ENCODE measurements at regions not wholly inside any gene's neighbourhood (a gene's known extent, or its start where the extent isn't known, plus 50 kb on each side); places are given as distances from the start of the nearest gene placed in this dataset.

DNA sequence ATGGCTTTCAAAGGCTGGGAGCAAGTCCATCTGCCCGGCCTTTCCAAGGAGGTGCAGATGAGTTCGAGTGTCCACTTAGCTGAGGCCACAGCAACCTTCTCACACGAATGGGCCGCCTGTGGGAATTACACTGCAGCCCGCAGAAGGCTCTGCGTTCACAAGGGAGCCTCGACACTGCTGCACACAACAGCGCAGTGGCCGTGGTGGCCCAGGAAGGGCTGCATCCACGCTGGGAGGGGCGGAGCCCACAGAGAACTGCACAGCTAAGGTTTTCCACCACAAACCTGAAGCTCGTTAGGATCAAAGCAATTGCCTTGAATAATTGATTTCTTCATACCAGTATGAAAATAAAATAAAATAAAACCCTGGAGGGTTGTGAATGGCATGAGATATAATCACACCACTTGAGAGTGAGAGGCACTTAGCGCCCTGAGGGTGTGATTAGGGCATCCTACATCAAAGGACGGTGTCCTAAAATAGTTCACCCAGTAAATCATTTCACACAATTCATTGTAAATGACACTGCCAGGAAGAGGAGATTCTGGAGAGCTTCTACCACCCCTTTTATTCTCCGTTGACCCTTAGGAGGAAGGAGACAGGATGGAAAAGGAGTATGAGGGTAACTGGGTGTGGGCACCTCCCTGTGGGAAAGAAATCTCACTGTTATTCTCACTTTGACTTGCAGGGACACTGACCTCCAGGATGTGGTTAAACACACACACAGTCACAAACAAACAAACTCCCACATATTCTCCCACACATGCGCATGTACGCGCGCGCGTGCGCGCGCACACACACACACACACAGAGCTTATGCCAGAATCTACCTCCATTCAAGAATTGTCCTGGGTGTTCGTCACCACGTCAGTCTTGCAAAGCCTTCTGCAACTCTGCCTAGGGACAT is 256.6 kb upstream of the ID2 start:
- TF ChIP-seq TAF1 (conservative IDR thresholded peaks at IDR 0.05) (no peak), RXRA (IDR thresholded peaks at IDR 0.05) (peak; percentile 78 to 81), JUND (IDR thresholded peaks at IDR 0.05) (no peak), HNF4A (conservative IDR thresholded peaks at IDR 0.05) (peak in 1 of 2 donors; percentile 33), HNF4G (IDR thresholded peaks at IDR 0.05) (no peak), FOXA1 (IDR thresholded peaks at IDR 0.05) (no peak), EGR1 (IDR thresholded peaks at IDR 0.05; ENCODE audit: low read depth in 2 of 2) (peak; percentile 16 to 20), SP1 (IDR thresholded peaks at IDR 0.05) (peak; percentile 50), FOXA2 (IDR thresholded peaks at IDR 0.05) (no peak), YY1 (IDR thresholded peaks at IDR 0.05) (no peak), NR2F2 (IDR thresholded peaks at IDR 0.05) (no peak), GABPA (IDR thresholded peaks at IDR 0.05 in 1 of 2, conservative IDR thresholded peaks at IDR 0.05 in 1 of 2) (no peak), RAD21 (IDR thresholded peaks at IDR 0.05) (peak; percentile 27 to 57), REST (IDR thresholded peaks at IDR 0.05) (no peak)
- TF ChIP-seq, protein P1, sequence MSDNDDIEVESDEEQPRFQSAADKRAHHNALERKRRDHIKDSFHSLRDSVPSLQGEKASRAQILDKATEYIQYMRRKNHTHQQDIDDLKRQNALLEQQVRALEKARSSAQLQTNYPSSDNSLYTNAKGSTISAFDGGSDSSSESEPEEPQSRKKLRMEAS (IDR thresholded peaks at IDR 0.05): no peak
- TF ChIP-seq, protein P2, sequence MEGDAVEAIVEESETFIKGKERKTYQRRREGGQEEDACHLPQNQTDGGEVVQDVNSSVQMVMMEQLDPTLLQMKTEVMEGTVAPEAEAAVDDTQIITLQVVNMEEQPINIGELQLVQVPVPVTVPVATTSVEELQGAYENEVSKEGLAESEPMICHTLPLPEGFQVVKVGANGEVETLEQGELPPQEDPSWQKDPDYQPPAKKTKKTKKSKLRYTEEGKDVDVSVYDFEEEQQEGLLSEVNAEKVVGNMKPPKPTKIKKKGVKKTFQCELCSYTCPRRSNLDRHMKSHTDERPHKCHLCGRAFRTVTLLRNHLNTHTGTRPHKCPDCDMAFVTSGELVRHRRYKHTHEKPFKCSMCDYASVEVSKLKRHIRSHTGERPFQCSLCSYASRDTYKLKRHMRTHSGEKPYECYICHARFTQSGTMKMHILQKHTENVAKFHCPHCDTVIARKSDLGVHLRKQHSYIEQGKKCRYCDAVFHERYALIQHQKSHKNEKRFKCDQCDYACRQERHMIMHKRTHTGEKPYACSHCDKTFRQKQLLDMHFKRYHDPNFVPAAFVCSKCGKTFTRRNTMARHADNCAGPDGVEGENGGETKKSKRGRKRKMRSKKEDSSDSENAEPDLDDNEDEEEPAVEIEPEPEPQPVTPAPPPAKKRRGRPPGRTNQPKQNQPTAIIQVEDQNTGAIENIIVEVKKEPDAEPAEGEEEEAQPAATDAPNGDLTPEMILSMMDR (IDR thresholded peaks at IDR 0.05; ENCODE audit: low read depth, low read length, missing input control): no peak
- TF ChIP-seq, protein P3, sequence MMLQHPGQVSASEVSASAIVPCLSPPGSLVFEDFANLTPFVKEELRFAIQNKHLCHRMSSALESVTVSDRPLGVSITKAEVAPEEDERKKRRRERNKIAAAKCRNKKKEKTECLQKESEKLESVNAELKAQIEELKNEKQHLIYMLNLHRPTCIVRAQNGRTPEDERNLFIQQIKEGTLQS (IDR thresholded peaks at IDR 0.05): no peak
- TF ChIP-seq, protein P4, sequence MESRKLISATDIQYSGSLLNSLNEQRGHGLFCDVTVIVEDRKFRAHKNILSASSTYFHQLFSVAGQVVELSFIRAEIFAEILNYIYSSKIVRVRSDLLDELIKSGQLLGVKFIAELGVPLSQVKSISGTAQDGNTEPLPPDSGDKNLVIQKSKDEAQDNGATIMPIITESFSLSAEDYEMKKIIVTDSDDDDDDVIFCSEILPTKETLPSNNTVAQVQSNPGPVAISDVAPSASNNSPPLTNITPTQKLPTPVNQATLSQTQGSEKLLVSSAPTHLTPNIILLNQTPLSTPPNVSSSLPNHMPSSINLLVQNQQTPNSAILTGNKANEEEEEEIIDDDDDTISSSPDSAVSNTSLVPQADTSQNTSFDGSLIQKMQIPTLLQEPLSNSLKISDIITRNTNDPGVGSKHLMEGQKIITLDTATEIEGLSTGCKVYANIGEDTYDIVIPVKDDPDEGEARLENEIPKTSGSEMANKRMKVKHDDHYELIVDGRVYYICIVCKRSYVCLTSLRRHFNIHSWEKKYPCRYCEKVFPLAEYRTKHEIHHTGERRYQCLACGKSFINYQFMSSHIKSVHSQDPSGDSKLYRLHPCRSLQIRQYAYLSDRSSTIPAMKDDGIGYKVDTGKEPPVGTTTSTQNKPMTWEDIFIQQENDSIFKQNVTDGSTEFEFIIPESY (IDR thresholded peaks at IDR 0.05): no peak
- H3K9me3 ChIP-seq (ENCODE audit: control insufficient read depth in 4 of 4, low read length in 3 of 4): no peaks in the 10 kb centered on the region
- H3K4me1 ChIP-seq (ENCODE audit: control insufficient read depth in 4 of 4, insufficient read depth in 4 of 4, low read length in 3 of 4): peaks cover 0 to 9% (median 4%) of the 10 kb centered on the region in 4 donors
- DNase-seq (ENCODE audit: low spot score): peak; percentile 32
- H3K36me3 ChIP-seq (ENCODE audit: control insufficient read depth in 4 of 4, insufficient read depth in 3 of 4, low read depth in 1 of 4, low read length in 3 of 4): no peaks in the 10 kb centered on the region
- H3K9ac ChIP-seq (ENCODE audit: low read depth in 1 of 2, low read length in 2 of 2): no peak overlapping the region
- no peak overlapping the region for H3K27ac ChIP-seq (ENCODE audit: low read depth in 1 of 2, low read length in 2 of 2)
- H3K4me3 ChIP-seq (ENCODE audit: low read depth in 1 of 3, low read length in 3 of 3): no peak overlapping the region
- H3K27me3 ChIP-seq (ENCODE audit: control insufficient read depth in 4 of 4, insufficient read depth in 4 of 4, low read length in 3 of 4): no peaks in the 10 kb centered on the region
- WGBS: 69% methylated on average over 26 of the region's 26 CpGs
